HG03460 (cell line): ENCODE measurements at regions not wholly inside any gene's neighbourhood (a gene's known extent, or its start where the extent isn't known, plus 50 kb on each side); places are given as distances from the start of the nearest gene placed in this dataset.
A peak's percentile ranks its signal among the peaks of the same experiment; 100 is the strongest.
"Not testable (repeated sequence)": the region's sequence is repeated elsewhere in the genome, so short reads cannot be mapped to it uniquely, and the experiment has no call there.

Experiments
- ATAC-seq: cut with Tn5 transposase; IDR thresholded peaks from one replicate; pipeline ENCODE4 v1.9.1; 2021; ENCODE audit not compliant: unreplicated experiment

DNA sequence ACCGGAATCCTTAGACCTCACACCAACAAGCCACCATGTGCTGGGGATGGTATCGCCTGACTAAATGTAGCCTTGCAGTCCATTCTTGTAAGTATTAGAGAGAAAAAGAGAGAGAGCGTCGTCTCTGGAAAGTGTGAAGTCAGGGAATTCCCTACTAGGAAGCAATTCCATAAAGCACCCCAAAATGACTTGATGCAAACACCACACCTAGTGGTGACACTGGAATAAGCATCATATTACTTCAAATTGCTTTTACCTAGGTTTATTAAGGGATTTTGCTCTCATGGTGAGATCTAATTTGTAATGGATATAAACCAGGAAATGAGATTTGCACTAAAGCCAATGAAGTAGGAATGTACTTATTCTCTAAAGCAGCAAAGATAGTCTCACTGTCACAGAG is 111.4 kb upstream of the METTL9 start:
- not testable (repeated sequence) for ATAC-seq

DNA sequence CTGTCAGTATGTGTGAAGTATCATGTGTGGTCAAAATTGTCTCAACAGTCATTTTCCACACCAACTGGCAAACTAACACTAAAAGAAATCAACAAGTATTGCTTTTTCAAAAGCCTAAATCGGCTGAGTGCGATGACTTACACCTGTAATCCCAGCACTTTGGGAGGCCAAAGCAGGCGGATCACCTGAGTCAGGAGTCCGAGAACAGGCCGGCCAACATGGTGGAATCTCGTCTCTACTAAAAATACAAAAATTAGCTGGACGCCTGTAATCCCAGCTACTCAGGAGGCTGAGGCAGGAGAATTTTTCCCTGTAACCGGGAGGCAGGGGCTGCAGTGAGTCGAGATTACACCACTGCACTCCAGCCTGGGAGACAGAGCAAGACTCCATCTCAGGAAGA is 100.3 kb upstream of the METTL9 start:
- not testable (repeated sequence) for ATAC-seq

DNA sequence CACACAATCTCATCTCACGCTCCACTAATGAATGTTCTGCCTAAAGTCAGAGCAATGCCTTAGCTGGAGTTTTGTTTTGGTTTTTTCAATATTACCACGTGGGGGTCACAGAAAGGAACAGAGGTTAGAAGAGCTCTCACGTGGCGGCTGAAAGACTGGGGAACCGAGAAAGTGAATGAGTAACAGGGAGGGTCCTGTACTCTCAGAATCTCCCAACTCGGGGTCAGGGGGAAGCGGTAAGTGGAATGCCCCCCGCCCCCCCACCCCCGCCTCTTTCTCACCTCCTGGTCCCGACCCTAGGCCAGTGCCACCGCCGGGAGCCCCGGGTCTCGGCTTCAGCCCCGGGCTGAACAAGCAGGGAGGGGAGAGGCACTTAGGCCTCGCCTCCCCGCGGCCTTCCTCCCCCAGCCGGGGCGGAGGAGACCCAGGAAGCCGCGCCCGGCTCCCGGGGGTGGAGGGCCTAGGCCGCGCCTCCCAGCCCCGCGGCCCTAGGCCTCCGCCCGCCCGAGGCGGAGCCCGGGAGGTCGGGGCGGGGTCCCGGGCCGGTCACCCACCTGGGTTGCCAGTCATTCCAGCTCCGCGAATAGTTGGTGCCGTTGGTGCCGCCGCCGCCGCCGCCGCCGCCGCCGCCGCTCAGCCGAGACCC is 98.0 kb upstream of the METTL9 start:
- peak; percentile 45 for ATAC-seq

DNA sequence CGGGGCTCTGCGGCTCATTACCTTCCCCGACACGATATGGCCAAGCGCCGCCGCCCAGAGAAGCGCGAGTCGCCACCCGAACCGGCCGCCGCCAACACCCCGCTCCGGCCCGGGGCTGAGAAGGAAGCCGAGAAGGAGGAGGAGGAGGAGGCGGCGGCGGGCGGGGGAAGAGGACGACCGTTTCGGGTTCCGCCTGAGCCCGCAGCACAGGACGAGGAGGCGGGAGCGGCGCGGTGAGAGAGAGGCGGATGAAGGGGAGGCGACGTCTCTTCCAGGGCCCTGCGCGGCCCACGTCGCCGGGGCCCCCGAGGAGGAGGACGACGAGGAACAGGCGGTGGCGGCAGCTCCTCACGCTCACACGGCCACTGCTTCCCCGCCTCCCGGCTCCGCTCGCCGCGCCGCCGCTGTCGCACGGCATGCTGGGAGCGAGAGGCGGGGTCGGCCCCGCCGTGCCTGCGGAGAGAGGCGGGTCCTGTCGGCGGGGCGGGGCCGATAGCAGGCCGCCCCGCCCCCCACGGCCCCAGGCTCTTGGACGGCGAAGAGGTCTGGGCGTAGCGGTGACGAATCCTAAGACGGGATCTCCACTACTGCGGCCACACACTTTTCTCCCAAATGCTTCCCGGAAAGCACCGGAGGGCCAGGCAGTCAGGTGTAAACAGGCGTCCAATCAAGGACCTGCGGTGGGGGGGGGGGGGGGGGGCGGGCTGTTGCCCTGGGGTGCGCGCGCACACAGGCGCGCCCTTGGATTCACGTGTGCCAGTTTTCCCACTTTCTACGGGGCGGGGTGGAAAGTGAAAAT is 97.3 kb upstream of the METTL9 start:
- peak; percentile 56 for ATAC-seq

DNA sequence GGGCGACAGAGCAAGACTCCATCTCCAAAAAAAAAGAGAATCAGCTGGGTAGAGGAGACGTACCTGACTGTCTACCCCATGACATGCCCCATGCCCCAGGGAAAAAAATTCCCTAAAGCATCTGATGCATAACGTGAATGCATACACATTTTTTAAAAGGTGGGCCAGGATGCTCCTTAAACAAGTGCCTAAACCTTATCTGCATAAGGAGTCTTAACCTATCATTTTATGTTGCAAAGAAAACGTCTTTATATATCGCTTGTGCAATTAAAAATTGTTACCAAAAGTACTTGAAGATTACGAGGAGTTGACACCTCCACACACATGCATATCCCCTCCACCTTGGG is 95.8 kb upstream of the METTL9 start:
- ATAC-seq: not testable (repeated sequence)

DNA sequence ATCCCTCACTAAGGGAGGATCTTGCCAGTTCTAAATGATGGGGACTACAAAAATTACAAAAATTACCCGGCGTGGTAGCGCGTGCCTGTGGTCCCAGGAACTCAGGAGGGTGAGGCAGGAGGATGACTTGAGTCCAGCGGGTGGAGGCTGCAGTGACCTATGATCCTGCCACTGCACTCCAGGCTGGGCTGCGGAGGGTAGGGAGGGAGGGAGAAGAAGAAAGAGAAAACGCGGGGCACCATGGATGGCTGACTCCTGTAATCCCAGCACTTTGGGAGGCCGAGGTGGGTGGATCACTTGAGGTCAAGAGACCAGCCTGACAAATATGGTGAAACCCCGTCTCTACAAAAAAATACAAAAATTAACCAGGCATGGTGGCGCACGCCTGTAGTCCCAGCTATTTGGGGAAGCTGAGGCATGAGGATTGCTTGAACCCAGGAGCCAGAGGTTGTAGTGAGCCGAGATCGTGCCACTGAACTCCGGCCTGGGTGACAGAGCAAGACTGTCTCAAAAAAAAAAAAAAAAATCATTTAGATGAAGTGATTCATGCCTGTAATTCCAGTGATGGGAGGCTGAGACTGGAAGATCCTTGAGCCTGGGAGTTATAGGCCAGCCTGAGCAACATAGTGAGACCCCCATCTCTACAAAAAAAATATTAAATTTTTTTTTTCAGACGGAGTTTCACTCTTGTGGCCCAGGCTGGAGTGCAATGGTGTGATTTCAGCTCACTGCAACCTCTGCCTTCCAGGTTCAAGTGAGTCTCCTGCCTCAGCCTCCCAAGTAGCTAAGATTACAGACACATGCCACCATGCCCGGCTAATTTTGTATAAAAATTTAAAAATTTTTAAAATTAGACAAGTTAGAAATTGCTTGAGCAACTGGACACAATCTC is 95.2 kb upstream of the METTL9 start:
- not testable (repeated sequence) for ATAC-seq

DNA sequence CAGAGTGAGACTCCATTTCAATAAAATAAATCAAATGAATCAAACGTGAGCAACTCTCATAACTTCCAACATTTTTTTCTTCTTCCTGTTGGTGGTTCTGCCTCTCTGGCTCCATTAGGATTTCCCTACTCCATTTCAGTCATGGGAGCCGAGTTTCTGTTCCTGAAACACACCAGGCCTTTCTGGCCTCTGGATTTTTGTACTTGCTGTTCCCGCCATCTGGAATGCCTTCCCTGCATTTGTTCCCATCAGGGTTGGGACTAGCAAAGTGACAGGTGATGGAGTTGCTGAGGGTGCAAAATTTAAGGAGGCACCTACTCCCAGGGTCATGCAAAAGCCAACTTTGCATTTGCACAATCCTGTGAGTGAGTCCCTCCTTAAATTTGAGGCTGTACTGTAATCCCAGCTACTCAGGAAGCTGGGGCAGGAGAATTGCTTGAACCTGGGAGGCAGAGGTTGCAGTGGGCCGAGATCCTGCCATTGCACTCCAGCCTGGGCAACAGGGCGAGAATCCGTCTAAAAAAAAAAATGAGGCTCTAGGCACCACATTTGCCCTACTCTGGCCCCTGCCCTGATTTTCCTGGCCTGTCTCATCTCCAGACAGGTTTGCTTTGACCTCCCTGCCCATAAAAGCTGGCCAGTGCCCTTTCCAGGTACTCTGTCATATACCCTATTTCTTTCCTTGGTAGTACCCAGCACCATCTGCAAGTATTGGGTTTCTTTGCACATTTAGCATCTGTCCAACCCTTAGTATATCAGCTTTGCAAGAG is 93.4 kb upstream of the METTL9 start:
- not testable (repeated sequence) for ATAC-seq

DNA sequence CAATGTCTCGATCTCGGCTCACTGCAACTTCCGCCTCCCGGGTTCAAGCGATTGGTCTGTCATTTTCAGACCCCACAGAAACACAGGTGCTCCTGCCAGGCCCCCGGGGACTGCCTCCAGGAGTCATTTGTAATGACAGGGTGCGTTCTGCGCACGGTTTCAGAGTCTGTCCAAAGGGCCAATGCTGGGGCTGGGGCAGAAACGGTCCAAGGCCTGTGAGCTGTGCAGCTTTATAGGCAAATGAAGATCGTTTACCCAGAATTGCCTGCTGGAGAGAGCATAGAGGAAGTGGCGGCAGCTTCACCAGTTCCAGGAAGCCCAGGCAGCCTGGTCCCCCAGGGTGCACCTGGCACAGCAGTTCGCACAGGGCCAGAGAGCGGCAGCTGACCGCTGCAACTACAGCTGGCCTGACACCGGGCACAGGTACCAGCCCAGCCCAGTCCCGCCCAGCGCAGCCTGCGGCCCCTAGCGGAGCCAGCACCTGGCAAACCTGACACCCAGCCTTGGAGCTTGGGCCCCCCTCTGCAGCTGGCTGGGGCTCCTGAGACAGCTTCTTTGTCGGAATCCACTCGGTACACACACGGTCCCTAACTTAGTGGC is 92.4 kb upstream of the METTL9 start:
- peak; percentile 58 for ATAC-seq

DNA sequence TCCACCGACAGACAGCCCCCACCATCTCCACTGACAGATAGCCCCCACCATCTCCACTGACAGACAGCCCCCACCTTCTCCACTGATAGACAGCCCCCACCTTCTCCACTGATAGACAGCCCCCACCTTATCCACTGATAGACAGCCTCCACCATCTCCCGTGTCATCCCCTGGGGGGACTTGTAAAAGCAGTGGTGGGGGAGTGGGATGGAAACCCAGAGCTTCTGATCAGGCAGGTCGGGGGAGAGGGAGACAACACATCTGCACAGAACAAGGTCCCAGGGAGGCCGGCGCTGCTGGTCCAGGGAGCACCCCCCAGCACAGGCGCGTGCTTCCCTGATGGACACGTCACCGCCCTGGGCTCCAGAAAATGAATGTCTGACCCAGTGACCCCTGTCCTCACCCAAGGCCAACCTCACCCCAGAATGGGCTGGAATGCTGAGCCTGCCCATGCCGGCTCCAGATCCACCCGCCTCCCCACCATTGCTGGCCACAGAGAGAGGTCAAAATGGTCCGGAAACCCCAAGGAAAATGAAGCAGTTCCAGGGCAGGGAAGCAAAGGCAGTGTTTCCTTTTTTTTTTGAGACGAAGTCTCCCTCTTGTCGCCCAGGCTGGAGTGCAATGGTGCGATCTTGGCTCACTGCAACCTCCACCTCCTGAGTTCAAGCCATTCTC is 91.6 kb upstream of the METTL9 start:
- not testable (repeated sequence) for ATAC-seq

DNA sequence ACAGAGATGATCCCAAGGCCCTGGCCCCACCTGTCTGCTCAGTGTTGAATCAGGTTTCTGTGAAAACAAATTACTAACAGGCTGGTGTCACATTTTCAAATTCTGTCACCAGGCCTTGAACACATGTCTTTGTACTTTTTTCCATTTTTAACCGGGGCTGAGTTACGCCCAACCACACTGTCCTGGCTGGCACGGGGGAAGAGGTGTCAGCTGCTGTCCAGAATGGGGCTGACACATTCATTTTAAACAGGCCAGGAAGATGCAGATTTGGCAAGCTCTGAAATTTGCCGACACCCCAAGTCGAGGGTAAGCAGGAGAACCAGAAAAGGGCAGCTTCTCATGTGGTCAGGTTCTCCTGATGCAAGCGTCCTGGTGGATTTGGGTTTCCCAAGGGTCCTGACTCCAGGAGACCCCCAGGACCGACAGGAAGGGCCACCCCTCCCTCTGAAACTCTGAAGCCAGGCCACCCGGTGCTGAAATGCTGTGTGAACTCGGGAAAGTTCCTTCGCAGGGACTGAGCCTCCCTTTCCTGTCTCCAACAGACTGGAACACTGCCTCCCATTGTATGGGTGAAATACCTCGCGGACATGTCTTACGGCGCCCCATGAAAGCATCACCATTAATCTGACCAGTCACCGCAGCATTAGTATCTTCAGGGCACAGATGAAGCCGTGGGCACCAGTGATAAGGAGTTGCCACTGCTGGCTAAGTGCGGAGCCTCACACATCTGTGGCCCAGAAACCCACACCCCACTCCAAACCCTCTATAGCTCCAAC is 90.5 kb upstream of the METTL9 start:
- not testable (repeated sequence) for ATAC-seq

DNA sequence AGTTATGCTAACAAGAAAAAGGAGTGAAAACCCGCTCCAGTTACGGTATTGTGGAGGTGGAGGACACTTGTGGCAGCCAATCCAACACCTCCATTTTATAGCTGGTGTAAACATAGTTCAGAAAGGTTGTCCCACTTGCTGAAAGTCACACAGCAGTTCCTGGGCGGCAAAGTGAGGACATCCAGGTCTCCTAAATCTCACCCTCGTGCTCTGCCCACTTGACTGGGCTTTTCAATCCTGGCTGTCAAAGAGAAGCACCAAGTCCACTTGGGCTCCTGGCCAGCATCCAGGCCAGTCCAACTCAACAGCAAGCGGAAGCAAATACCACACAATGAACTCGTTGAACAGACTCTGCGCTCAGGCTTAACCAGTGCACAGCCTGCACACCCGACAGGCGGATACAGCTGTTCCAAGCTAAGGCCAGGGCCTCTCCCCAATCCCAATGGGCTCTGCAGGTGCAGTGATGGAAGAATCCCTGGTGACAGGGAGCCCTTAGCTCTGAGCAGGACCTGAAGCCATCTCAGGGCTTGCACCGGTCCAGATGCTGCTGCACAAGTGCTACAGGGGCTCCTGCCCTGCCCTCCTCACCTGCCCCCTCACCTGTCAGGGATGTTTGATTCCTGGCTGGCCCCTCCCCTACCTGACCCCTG is 89.8 kb upstream of the METTL9 start:
- not testable (repeated sequence) for ATAC-seq

DNA sequence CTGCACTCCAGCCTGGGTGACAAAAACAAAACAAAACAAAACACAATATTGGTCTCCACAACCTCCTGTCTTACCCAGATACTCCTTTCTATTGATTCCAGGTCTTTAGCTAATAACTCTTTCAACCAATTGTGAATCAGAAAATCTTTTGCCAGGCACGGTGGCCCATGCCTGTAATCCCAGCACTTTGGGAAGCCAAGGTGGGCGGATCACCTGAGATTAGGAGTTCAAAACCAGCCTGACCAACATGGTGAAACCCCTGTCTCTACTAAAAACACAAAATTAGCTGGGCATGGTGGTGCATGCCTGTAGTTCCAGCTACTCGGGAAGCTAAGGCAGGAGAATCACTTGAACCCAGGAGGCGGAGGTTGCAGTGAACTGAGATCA is 88.5 kb upstream of the METTL9 start:
- ATAC-seq: not testable (repeated sequence)

DNA sequence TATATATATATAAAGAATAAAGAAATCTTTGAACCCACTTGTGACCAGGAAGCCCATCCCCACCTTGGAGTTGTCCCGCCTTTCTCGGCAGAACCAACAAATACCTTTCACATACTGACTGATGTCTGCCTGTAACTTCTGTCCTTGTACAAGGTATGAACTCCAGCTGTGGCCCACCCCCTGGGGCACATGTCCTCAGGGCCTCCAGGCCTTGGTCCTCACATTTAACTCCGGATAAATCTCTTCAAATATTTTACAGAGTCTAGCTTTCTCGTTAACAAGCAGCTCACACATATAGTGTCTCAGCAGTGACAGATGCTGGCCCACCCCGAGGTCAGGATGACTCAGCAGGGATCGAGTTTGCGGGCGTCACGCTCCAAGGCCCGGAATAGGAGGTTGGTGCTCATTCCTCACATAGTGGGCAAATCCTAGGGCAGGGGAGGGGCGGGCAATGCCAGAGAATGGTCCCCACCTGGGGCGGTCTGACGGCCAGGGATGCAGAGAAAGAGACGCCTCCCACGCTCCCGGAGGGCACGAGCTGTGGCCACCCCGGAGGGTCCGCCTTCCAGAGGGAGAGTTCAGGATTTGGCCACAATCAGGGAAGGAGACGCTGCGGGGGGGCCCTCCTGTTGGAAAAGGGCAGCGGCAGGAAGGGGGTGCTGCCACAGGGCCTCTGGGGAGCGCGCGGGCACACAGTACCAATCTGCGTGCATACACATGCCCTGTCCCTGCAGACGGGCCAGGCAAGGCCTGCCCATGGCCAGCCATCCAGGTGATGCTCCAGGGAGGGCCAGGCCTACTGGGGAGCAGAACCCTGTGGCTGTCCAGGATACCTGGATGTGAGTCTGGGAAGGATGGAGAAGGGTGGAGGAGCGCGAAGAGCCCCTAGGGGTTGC is 87.8 kb upstream of the METTL9 start:
- ATAC-seq: not testable (repeated sequence)

DNA sequence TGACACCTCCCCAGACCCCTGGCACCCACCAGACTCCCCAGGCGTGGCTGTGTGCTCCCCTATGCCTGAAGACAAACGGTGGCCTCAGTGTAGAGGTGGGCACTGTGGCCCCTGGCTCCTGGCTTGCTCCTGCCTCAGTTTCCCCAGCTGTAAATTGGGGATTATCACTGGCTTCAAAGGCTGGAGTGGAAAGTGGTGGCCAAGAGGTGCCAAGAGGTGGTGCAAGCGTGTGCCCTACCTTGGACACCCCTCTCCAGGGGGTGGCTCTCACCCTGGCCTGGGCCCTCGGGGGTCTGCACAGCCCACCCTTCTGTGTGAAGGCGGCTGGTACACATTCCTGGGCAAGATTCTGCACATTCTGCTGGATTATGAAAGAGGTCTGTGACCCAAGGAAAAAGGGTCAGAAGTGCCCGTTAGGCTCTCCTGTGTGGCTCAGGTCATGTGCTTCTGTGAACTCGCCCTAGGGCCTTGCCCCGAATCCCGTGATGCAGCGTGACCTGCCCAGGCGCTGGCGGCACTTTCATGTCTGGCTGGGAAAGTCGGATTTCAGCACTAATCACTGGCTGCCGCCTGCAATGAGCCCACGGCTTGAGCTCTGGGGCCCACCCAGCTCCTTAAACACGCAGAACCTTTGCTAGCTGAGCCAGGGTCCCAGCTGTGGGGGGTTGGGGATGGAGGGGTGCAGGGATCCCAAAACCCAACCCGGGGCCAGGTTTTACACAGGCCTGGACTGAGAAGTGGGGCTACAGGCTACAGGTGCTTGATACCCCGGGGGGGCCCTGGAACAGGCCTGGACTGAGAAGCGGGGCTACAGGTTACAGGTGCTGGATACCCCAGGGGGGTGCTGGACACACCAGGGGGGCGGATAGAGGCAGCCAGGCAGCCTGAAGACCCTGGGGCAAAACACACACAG is 86.8 kb upstream of the METTL9 start:
- ATAC-seq: not testable (repeated sequence)

DNA sequence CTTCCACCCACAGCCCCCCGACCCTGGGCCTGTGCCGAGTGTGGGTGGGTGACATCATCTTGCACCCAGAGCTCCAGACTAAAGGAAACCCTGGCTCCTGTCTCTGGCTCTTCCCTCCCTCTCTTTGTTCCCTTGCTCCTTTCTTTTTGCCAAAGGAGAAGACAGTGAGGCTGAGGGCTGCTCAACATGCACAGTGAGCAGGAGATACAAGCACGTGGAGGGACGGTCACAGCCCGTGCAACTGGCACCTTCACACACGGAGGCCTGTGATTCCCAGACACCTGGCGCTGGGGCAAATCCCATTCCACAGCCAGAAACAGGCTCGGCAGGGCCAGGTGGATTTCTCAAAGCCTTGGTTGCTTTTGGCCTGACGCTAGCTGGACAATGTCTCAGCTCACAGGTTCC is 86.0 kb upstream of the METTL9 start:
- ATAC-seq: not testable (repeated sequence)

DNA sequence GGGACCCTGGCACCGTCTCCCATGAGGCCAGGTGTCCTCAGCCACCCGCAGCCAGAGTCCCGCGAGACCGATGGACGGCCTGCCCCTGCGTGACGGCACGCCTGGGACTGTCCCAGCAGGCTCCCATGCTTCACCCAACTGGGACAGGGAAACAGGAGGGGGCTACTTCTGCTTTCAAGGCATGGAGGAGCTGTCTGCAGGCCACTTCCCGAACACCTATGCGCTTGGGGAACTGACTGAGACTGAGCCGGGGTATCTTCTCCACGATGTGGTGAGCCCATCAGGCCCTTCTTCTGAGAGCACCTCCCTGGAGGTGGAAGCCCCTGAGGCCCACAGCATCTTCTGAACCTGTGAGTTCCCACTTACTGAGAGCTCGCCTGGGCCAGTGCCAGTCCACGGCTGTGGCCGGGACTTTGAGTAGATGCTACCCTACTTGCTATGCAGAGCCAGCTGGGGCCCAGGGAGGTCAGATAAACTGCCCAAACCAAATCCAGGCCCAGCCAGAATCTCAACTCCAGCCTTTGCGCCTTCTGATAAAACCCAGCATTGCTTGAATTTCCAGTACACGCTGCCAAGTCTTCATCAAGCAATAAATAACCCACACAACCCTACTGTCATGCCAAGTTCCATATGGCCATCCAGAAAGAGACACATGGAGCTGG is 85.4 kb upstream of the METTL9 start:
- ATAC-seq: not testable (repeated sequence)
